SK-N-SH treated with all-trans-retinoic acid at 6 μM for 48 hours (cell line): ENCODE measurements at regions not wholly inside any gene's neighbourhood (a gene's known extent, or its start where the extent isn't known, plus 50 kb on each side); places are given as distances from the start of the nearest gene placed in this dataset.

Source experiments
- BACH2 ChIP-seq: fragments of 250-450 bp; sonication (Bioruptor Pico); IDR thresholded peaks from 2 replicates; pipeline ENCODE4 v1.9.0; 2021; ENCODE audit warnings: mild to moderate bottlenecking, borderline replicate concordance
- CSDC2 ChIP-seq: fragments of 250-450 bp; sonication (Bioruptor Pico); IDR thresholded peaks from 2 replicates; pipeline ENCODE4 v1.5.0; 2020; ENCODE audit warnings: mild to moderate bottlenecking, moderate library complexity
- ESRRG ChIP-seq: fragments of 250-450 bp; sonication (Bioruptor Pico); IDR thresholded peaks from 2 replicates; pipeline ENCODE4 v1.6.1; 2021; ENCODE audit warnings: mild to moderate bottlenecking
- OSR1 ChIP-seq: fragments of 250-450 bp; sonication (Bioruptor Pico); IDR thresholded peaks from 2 replicates; pipeline ENCODE4 v1.8.0; 2022; ENCODE audit warnings: moderate library complexity, mild to moderate bottlenecking, inconsistent platforms
- RARB ChIP-seq: fragments of 250-450 bp; sonication (Bioruptor Pico); IDR thresholded peaks from 2 replicates; pipeline ENCODE4 v1.8.0; 2021; ENCODE audit warnings: mild to moderate bottlenecking, moderate library complexity
- SNAI2 ChIP-seq: fragments of 250-450 bp; sonication (Bioruptor Pico); IDR thresholded peaks from 2 replicates; pipeline ENCODE4 v1.5.0; 2020; ENCODE audit warnings: mild to moderate bottlenecking, moderate library complexity
- TOX ChIP-seq: fragments of 250-450 bp; sonication (Bioruptor Pico); IDR thresholded peaks from 2 replicates; pipeline ENCODE4 v1.8.0; 2021; ENCODE audit warnings: mild to moderate bottlenecking, moderate library complexity, borderline replicate concordance
- ZFP3 ChIP-seq: fragments of 250-450 bp; sonication (Bioruptor Pico); IDR thresholded peaks from 2 replicates; pipeline ENCODE4 v1.5.0; 2020; ENCODE audit warnings: mild to moderate bottlenecking, moderate library complexity
- ZNF565 ChIP-seq: fragments of 450-650 bp; formaldehyde crosslinking; conservative IDR thresholded peaks from 2 replicates; pipeline ENCODE4 v1.5.0; 2020; ENCODE audit warnings: low read depth, mild to moderate bottlenecking, moderate library complexity
- ZNF8 ChIP-seq: fragments of 450-650 bp; formaldehyde crosslinking; IDR thresholded peaks from 2 replicates; pipeline ENCODE4 v1.5.0; 2020; ENCODE audit warnings: mild to moderate bottlenecking, moderate library complexity
- TF ChIP-seq, protein P1 (sequence below): fragments of 250-450 bp; sonication (Bioruptor Pico); IDR thresholded peaks from 2 replicates; pipeline ENCODE4 v1.8.0; 2021; ENCODE audit warnings: low read depth, mild to moderate bottlenecking, moderate library complexity, borderline replicate concordance
- TF ChIP-seq, protein P2 (sequence below): fragments of 250-450 bp; sonication (Bioruptor Pico); IDR thresholded peaks from 2 replicates; pipeline ENCODE4 v1.8.0; 2020; ENCODE audit warnings: mild to moderate bottlenecking, moderate library complexity, borderline replicate concordance
- TF ChIP-seq, protein P3 (sequence below): fragments of 250-450 bp; sonication (Bioruptor Pico); IDR thresholded peaks from 2 replicates; pipeline ENCODE4 v1.5.1; 2020; ENCODE audit warnings: low read depth, mild to moderate bottlenecking, moderate library complexity
- TF ChIP-seq, protein P4 (sequence below): fragments of 250-450 bp; sonication (Bioruptor Pico); IDR thresholded peaks from 2 replicates; pipeline ENCODE4 v1.5.0; 2020; ENCODE audit warnings: mild to moderate bottlenecking, moderate library complexity

DNA sequence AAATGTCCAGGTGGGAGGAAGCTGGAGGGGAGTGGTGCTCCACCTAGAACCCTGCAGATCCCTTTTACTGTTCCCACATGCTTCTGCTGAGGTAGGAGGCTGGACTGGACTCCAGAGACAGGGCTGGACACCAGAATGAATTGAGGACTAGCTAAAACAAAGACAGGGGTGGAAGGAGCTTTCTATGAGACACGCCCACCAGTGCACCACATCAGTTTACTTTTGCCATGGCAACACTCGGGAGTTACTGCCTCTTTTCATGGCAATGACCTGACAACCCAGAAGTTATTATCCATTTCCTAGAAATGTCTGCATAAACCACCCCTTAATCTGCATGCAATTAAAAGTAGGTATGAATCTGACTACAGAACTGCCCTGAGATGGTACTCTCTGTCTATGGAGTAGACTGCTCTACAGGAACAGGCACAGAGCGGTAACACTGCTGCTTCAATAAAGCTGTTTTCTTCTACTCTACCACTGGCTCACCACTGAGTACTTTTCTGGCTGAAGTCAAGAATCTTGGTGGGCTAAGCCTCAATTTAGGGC, 211.7 kb downstream of the TFAP2C start:
- TF ChIP-seq TOX (CRISPR knock-in tag) (no peak), ZFP3 (CRISPR knock-in tag) (no peak), CSDC2 (CRISPR knock-in tag) (no peak), ZNF8 (CRISPR knock-in tag) (no peak), BACH2 (no peak), RARB (CRISPR knock-in tag) (no peak), OSR1 (no peak), ZNF565 (CRISPR knock-in tag) (no peak), SNAI2 (CRISPR knock-in tag) (no peak), ESRRG (CRISPR knock-in tag) (no peak)
- TF ChIP-seq, protein P1, sequence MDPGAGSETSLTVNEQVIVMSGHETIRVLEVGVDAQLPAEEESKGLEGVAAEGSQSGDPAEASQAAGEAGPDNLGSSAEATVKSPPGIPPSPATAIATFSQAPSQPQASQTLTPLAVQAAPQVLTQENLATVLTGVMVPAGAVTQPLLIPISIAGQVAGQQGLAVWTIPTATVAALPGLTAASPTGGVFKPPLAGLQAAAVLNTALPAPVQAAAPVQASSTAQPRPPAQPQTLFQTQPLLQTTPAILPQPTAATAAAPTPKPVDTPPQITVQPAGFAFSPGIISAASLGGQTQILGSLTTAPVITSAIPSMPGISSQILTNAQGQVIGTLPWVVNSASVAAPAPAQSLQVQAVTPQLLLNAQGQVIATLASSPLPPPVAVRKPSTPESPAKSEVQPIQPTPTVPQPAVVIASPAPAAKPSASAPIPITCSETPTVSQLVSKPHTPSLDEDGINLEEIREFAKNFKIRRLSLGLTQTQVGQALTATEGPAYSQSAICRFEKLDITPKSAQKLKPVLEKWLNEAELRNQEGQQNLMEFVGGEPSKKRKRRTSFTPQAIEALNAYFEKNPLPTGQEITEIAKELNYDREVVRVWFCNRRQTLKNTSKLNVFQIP (CRISPR knock-in tag): no peak
- TF ChIP-seq, protein P2, sequence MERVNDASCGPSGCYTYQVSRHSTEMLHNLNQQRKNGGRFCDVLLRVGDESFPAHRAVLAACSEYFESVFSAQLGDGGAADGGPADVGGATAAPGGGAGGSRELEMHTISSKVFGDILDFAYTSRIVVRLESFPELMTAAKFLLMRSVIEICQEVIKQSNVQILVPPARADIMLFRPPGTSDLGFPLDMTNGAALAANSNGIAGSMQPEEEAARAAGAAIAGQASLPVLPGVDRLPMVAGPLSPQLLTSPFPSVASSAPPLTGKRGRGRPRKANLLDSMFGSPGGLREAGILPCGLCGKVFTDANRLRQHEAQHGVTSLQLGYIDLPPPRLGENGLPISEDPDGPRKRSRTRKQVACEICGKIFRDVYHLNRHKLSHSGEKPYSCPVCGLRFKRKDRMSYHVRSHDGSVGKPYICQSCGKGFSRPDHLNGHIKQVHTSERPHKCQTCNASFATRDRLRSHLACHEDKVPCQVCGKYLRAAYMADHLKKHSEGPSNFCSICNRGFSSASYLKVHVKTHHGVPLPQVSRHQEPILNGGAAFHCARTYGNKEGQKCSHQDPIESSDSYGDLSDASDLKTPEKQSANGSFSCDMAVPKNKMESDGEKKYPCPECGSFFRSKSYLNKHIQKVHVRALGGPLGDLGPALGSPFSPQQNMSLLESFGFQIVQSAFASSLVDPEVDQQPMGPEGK (CRISPR knock-in tag): no peak
- TF ChIP-seq, protein P3, sequence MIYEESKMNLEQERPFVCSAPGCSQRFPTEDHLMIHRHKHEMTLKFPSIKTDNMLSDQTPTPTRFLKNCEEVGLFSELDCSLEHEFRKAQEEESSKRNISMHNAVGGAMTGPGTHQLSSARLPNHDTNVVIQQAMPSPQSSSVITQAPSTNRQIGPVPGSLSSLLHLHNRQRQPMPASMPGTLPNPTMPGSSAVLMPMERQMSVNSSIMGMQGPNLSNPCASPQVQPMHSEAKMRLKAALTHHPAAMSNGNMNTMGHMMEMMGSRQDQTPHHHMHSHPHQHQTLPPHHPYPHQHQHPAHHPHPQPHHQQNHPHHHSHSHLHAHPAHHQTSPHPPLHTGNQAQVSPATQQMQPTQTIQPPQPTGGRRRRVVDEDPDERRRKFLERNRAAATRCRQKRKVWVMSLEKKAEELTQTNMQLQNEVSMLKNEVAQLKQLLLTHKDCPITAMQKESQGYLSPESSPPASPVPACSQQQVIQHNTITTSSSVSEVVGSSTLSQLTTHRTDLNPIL (CRISPR knock-in tag): no peak
- TF ChIP-seq, protein P4, sequence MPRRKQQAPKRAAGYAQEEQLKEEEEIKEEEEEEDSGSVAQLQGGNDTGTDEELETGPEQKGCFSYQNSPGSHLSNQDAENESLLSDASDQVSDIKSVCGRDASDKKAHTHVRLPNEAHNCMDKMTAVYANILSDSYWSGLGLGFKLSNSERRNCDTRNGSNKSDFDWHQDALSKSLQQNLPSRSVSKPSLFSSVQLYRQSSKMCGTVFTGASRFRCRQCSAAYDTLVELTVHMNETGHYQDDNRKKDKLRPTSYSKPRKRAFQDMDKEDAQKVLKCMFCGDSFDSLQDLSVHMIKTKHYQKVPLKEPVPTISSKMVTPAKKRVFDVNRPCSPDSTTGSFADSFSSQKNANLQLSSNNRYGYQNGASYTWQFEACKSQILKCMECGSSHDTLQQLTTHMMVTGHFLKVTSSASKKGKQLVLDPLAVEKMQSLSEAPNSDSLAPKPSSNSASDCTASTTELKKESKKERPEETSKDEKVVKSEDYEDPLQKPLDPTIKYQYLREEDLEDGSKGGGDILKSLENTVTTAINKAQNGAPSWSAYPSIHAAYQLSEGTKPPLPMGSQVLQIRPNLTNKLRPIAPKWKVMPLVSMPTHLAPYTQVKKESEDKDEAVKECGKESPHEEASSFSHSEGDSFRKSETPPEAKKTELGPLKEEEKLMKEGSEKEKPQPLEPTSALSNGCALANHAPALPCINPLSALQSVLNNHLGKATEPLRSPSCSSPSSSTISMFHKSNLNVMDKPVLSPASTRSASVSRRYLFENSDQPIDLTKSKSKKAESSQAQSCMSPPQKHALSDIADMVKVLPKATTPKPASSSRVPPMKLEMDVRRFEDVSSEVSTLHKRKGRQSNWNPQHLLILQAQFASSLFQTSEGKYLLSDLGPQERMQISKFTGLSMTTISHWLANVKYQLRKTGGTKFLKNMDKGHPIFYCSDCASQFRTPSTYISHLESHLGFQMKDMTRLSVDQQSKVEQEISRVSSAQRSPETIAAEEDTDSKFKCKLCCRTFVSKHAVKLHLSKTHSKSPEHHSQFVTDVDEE (CRISPR knock-in tag): no peak
